ENCODE measurements at regions not wholly inside any gene's neighbourhood (a gene's known extent, or its start where the extent isn't known, plus 50 kb on each side); places are given as distances from the start of the nearest gene placed in this dataset.

DNA sequence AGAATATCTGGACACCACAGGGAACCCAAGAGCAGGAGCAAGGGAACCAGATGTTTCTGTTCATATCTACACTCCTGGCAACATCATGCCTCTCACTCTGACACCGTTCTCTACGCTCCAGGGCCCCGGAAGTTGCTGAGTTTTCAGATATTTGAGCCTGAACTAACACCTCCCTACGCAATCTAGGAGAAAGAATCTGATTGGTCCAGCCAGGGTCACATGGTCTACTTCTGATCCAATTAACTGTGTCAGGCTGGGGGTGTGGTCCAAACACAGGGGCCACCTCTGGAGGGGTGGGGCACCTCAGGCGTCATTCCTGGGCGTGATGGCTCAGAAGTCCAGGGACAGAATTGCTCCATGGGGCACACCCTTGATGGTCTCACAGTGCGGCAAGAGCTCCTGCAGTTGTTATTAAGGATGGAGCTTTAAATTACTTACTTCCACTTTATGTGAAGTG is 165.5 kb downstream of the PTPN11 start:
- Histone ChIP-seq H3K36me3 (no peaks in the 10 kb centered on the region), H3K9me3 (no peaks in the 10 kb centered on the region), H3K27ac (no peak overlapping the region), H3K4me1 (no peaks in the 10 kb centered on the region), H3K27me3 (replicated peaks in 1 of 7) (peaks cover 0 to 38% (median 0%) of the 10 kb centered on the region in 7 donors), H3K4me3 (no peak overlapping the region)
- DNase-seq, result no peak
- intact Hi-C loops (cut with DNase I; ENCODE audit: low total_unique reads), result no loop called here
- WGBS, 5 donors, result 60 to 86% (median 74%) methylated on average over 7 of the region's 7 CpGs
- TF ChIP-seq POLR2A (IDR thresholded peaks at IDR 0.05), result no peak
- TF ChIP-seq POLR2AphosphoS5 (IDR thresholded peaks at IDR 0.05), result no peak
- TF ChIP-seq CTCF (IDR thresholded peaks at IDR 0.05 in 8 of 11, conservative IDR thresholded peaks at IDR 0.05 in 3 of 11), result no peak

DNA sequence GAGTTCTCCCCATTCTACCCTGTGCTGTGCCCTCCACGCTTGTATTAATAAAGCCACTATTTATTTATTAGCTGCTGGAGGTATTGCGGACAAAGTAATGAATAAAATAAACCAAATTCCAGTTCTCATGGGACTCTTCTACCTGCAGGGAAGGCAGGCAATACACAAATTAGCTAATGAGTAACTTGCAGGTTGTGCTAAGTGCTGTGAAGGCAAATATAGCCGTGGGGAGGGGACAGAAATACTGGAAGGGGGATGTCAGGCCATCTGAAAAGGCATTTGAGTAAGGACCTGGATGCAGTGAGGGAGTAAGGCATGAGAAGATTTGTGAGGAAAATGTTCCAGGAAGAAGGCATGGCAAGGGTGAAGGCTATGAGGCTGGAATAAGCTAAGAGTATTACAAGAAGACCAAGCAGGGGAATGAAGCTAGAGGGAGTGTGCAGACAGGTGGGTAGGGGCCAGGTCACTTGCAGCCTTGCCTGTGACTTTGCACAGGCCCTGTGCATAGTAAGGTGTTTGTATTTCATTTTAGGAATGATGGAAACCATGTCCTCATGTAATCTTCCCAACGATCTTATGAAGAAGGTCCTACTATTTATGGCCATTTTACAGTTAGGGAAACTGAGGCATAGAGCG is 167.5 kb downstream of the PTPN11 start:
- H3K27ac ChIP-seq, result no peak overlapping the region
- no peak for DNase-seq
- no peaks in the 10 kb centered on the region for H3K9me3 ChIP-seq
- 72 to 83% (median 77%) methylated on average over 5 of the region's 5 CpGs for WGBS, 5 donors
- H3K36me3 ChIP-seq, result no peaks in the 10 kb centered on the region
- intact Hi-C loops (cut with DNase I; ENCODE audit: low total_unique reads), result no loop called here
- H3K4me1 ChIP-seq, result no peaks in the 10 kb centered on the region
- H3K27me3 ChIP-seq (replicated peaks in 1 of 7), result peaks cover 0 to 34% (median 0%) of the 10 kb centered on the region in 7 donors
- no peak overlapping the region for H3K4me3 ChIP-seq
- TF ChIP-seq CTCF (IDR thresholded peaks at IDR 0.05 in 8 of 11, conservative IDR thresholded peaks at IDR 0.05 in 3 of 11), result no peak
- TF ChIP-seq POLR2AphosphoS5 (IDR thresholded peaks at IDR 0.05), result no peak
- no peak for TF ChIP-seq POLR2A (IDR thresholded peaks at IDR 0.05)

GRCh38 chr12:112589275-112589674 is 170.5 kb downstream of the PTPN11 start:
- Histone ChIP-seq H3K9me3 (peaks cover 0 to 8% (median 0%) of the 10 kb centered on the region in 8 donors), H3K4me3 (no peak overlapping the region), H3K27ac (no peak overlapping the region), H3K36me3 (no peaks in the 10 kb centered on the region), H3K4me1 (no peaks in the 10 kb centered on the region), H3K27me3 (replicated peaks in 1 of 7) (peaks cover 0 to 19% (median 0%) of the 10 kb centered on the region in 7 donors)
- WGBS, 5 donors, result 92 to 100% (median 96%) methylated on average over 1 of the region's 1 CpG
- TF ChIP-seq CTCF (IDR thresholded peaks at IDR 0.05 in 8 of 11, conservative IDR thresholded peaks at IDR 0.05 in 3 of 11) (no peak), POLR2A (IDR thresholded peaks at IDR 0.05) (no peak), POLR2AphosphoS5 (IDR thresholded peaks at IDR 0.05) (no peak)
- intact Hi-C loops (cut with DNase I; ENCODE audit: low total_unique reads), result no loop called here
- no peak for DNase-seq

DNA sequence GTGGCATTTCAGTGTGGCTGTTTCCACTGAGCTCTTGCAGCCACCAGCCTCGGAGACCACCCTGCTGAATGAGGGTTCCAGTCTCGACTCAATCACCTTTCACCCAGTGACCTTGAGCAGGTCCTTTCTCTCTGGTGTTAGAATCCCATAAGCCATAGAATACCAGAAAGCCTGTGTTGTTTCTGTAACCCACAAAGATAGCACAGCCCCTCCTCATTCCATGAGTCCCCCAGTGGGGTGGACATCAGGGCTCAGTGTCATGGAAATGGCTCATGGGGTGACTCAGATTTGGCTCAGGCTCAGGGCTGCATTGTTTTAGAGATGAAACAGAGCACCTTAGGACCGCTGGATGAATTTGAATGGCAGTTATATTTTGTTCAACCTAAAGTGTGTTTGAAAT is 171.5 kb downstream of the PTPN11 start:
- H3K9me3 ChIP-seq, result peaks cover 0 to 8% (median 0%) of the 10 kb centered on the region in 8 donors
- TF ChIP-seq CTCF (IDR thresholded peaks at IDR 0.05 in 8 of 11, conservative IDR thresholded peaks at IDR 0.05 in 3 of 11) (no peak), POLR2AphosphoS5 (IDR thresholded peaks at IDR 0.05) (no peak), POLR2A (IDR thresholded peaks at IDR 0.05) (no peak)
- no peak overlapping the region for H3K4me3 ChIP-seq
- no peaks in the 10 kb centered on the region for H3K4me1 ChIP-seq
- WGBS, 5 donors, result 34 to 46% (median 39%) methylated on average over 3 of the region's 3 CpGs
- DNase-seq, result no peak
- no peaks in the 10 kb centered on the region for H3K36me3 ChIP-seq
- H3K27ac ChIP-seq, result no peak overlapping the region
- peaks cover 0 to 11% (median 0%) of the 10 kb centered on the region in 7 donors for H3K27me3 ChIP-seq (replicated peaks in 1 of 7)
- intact Hi-C loops (cut with DNase I; ENCODE audit: low total_unique reads), result no loop called here
